ENCODE measurements at regions not wholly inside any gene's neighbourhood (a gene's known extent, or its start where the extent isn't known, plus 50 kb on each side); places are given as distances from the start of the nearest gene placed in this dataset.
A peak's percentile ranks its signal among the peaks of the same experiment; 100 is the strongest.

- no peaks in the 10 kb centered on the region for H3K27me3 ChIP-seq (ENCODE audit: insufficient read depth, low read depth, severe bottlenecking)
- no peaks in the 10 kb centered on the region for H3K36me3 ChIP-seq
- no peak overlapping the region for H3K27ac ChIP-seq
- no peaks in the 10 kb centered on the region for H3K9me3 ChIP-seq (ENCODE audit: severe bottlenecking)
- DNase-seq: no peak
- no peak for TF ChIP-seq CTCF (IDR thresholded peaks at IDR 0.05; ENCODE audit: low read depth, low read length)
- no peak overlapping the region for H3K4me3 ChIP-seq (ENCODE audit: low read depth, low read length)
These were observed 513.1 kb downstream of the KCNH5 start for GRCh38 chr14:62532181-62532580.

DNA sequence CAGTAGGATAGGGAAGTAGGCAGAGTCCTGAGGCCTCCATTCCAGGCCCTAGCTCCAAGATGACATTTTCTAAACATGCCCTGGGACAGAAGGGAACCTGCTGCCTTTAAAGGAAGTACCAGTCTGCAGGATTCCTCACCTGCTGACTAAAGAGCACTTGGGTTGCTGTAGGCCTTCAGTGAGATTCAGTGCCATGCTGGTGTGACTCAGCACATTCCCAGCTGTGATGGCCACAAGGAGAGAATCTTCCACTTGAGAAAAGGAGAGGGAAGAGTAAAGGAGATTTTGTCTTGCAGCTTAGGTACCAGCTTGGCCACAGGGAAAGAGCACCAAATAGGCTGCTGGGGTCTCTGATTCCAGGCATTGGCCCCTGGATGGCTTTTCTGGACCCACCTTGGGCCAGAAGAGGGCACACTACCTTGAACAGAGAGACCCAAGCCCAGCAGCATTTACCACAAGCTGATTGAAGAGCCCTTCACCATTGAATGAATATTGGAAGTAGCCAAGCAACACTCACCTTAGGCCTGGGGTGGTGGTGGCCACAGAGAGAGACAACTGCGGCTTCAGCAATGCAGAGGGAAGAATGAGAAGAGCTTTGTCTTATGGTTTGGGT is 498.3 kb downstream of the KCNH5 start:
- Histone ChIP-seq H3K27me3 (ENCODE audit: insufficient read depth, low read depth, severe bottlenecking) (no peaks in the 10 kb centered on the region), H3K4me3 (ENCODE audit: low read depth, low read length) (no peak overlapping the region), H3K36me3 (no peaks in the 10 kb centered on the region), H3K9me3 (ENCODE audit: severe bottlenecking) (no peaks in the 10 kb centered on the region), H3K27ac (no peak overlapping the region)
- peak; percentile 7 for DNase-seq
- TF ChIP-seq CTCF (IDR thresholded peaks at IDR 0.05; ENCODE audit: low read depth, low read length): 0 out of 2 replicates have a peak, but pooled peaks have one; percentile 13

DNA sequence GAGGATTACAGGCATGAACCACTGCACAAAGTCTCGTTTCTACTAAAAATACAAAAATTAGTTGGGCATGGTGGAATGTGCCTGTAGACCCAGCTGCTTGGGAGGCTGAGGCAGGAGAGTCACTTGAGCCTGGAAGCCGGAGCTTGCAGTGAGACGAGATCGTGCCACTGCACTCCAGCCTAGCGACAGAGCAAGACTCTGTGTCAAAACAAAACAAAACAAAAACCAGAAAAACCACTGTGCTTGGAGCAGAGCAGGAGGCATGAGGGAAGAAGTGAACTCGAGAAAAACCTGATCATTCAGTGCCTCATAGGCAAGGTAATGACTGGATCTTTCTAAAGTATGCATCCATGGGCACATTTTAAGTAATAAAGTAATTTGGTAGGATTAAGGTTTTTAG is 487.8 kb downstream of the KCNH5 start:
- DNase-seq: no peak
- Histone ChIP-seq H3K27me3 (ENCODE audit: insufficient read depth, low read depth, severe bottlenecking) (no peaks in the 10 kb centered on the region), H3K4me3 (ENCODE audit: low read depth, low read length) (no peak overlapping the region), H3K36me3 (no peaks in the 10 kb centered on the region), H3K27ac (no peak overlapping the region), H3K9me3 (ENCODE audit: severe bottlenecking) (no peaks in the 10 kb centered on the region)
- no peak for TF ChIP-seq CTCF (IDR thresholded peaks at IDR 0.05; ENCODE audit: low read depth, low read length)

- TF ChIP-seq CTCF (IDR thresholded peaks at IDR 0.05; ENCODE audit: low read depth, low read length): no peak
- H3K4me3 ChIP-seq (ENCODE audit: low read depth, low read length): no peak overlapping the region
- H3K9me3 ChIP-seq (ENCODE audit: severe bottlenecking): no peaks in the 10 kb centered on the region
- no peaks in the 10 kb centered on the region for H3K36me3 ChIP-seq
- no peaks in the 10 kb centered on the region for H3K27me3 ChIP-seq (ENCODE audit: insufficient read depth, low read depth, severe bottlenecking)
- H3K27ac ChIP-seq: no peak overlapping the region
- no peak for DNase-seq
These were observed 486.8 kb downstream of the KCNH5 start for GRCh38 chr14:62558451-62558850.

GRCh38 chr14:62585247-62585646 is 460.0 kb downstream of the KCNH5 start:
- TF ChIP-seq CTCF (IDR thresholded peaks at IDR 0.05; ENCODE audit: low read depth, low read length): no peak
- Histone ChIP-seq H3K27me3 (ENCODE audit: insufficient read depth, low read depth, severe bottlenecking) (no peaks in the 10 kb centered on the region), H3K36me3 (no peaks in the 10 kb centered on the region), H3K4me3 (ENCODE audit: low read depth, low read length) (no peak overlapping the region), H3K27ac (no peak overlapping the region), H3K9me3 (ENCODE audit: severe bottlenecking) (no peaks in the 10 kb centered on the region)
- no peak for DNase-seq

GRCh38 chr14:62592877-62593276 is 452.4 kb downstream of the KCNH5 start:
- no peak for DNase-seq
- no peaks in the 10 kb centered on the region for H3K27me3 ChIP-seq (ENCODE audit: insufficient read depth, low read depth, severe bottlenecking)
- TF ChIP-seq CTCF (IDR thresholded peaks at IDR 0.05; ENCODE audit: low read depth, low read length): no peak
- no peaks in the 10 kb centered on the region for H3K36me3 ChIP-seq
- no peak overlapping the region for H3K4me3 ChIP-seq (ENCODE audit: low read depth, low read length)
- H3K9me3 ChIP-seq (ENCODE audit: severe bottlenecking): no peaks in the 10 kb centered on the region
- no peak overlapping the region for H3K27ac ChIP-seq
